Naive B cell (primary cell): ENCODE measurements at regions not wholly inside any gene's neighbourhood (a gene's known extent, or its start where the extent isn't known, plus 50 kb on each side); places are given as distances from the start of the nearest gene placed in this dataset.

ENCODE experiments used
- ATAC-seq, 2 donors: fragments of 150-1000 bp; cut with Tn5 transposase; 2 replicates each; pipeline ENCODE4 v1.10.0; 2021; ENCODE audit warnings: low read depth in 2 of 2, mild to moderate bottlenecking in 2 of 2, moderate library complexity in 2 of 2
- DNase-seq: peaks from one replicate; pipeline ENCODE4 v3.0.0; 2022
- H3K27ac Mint-ChIP-seq, 6 donors: one replicate each; pipeline ENCODE4 v1.8.0; 2020 to 2022; ENCODE audit warnings: mild to moderate bottlenecking in 6 of 6, mixed read lengths in 6 of 6, moderate library complexity in 5 of 6, inconsistent platforms in 2 of 6
- H3K27me3 Mint-ChIP-seq, 3 donors: one replicate each; pipeline ENCODE4 v1.8.0; 2021 to 2022; ENCODE audit warnings: mixed read lengths in 3 of 3, mild to moderate bottlenecking in 1 of 3
- H3K36me3 Mint-ChIP-seq, 2 donors: one replicate each; pipeline ENCODE4 v1.8.0; 2020 to 2022; ENCODE audit warnings: mixed read lengths in 2 of 2, inconsistent platforms in 1 of 2, mild to moderate bottlenecking in 1 of 2
- H3K4me1 Mint-ChIP-seq, 3 donors: one replicate each; pipeline ENCODE4 v1.8.0; 2020 to 2022; ENCODE audit warnings: mixed read lengths in 3 of 3, inconsistent platforms in 1 of 3, mild to moderate bottlenecking in 1 of 3, moderate library complexity in 1 of 3
- H3K4me3 Mint-ChIP-seq, 8 donors: one replicate each; pipeline ENCODE4 v1.8.0; 2020 to 2022; ENCODE audit warnings: mild to moderate bottlenecking in 8 of 8, mixed read lengths in 8 of 8, moderate library complexity in 8 of 8, inconsistent platforms in 2 of 8
- H3K9me3 Mint-ChIP-seq, 7 donors: one replicate each; pipeline ENCODE4 v1.8.0; 2020 to 2022; ENCODE audit warnings: mixed read lengths in 7 of 7, mild to moderate bottlenecking in 5 of 7, inconsistent platforms in 2 of 7, moderate library complexity in 1 of 7

DNA sequence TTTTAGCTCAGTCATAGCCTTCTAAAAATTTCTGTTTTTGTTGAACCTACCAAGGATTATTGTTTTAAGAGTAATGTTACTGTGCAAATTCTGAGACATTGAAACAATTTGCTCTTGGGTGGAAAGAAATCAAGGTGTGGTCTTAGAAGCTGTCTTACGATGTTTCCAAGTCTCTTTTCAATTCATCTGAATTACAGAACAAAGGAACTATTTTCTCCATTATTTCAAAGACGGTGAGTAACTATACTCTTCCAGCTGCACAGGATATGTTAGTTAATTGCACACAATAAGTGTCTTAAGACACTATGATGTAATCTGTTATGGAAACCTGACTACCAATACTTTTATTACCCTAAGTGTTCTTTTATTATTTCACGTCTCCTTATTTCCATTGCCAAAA is 106.8 kb upstream of the POM121L12 start:
- ATAC-seq (no peak), DNase-seq (no peak)
- Mint-ChIP-seq H3K36me3 (no peaks in the 10 kb centered on the region), H3K27me3 (no peaks in the 10 kb centered on the region), H3K4me3 (no peak overlapping the region), H3K9me3 (peaks cover 6 to 21% (median 9%) of the 10 kb centered on the region in 7 donors), H3K4me1 (no peaks in the 10 kb centered on the region), H3K27ac (no peak overlapping the region)

DNA sequence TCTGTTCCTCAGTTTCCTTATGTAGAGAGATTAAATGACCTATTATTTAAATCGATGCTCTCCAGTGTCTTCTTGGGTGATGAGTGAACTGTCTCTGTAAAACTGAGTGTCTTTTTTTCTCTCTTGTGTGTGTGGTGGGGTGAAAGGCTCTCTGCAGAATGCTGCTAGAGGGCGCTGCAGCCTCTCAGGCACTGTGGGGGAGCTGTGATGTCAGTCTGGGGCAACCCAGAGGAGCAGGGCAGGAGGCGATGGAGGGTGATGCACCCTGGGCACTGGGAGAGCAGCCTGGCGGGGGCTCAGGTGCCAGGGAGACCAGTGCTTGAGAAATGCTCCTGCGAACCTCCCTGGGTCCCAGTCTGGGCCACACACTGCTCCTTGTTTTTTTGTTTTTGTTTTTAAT is 110.1 kb upstream of the POM121L12 start:
- H3K36me3 Mint-ChIP-seq = no peaks in the 10 kb centered on the region
- H3K27ac Mint-ChIP-seq = no peak overlapping the region
- peaks cover 0 to 28% (median 6%) of the 10 kb centered on the region in 7 donors for H3K9me3 Mint-ChIP-seq
- ATAC-seq = no peak
- H3K4me1 Mint-ChIP-seq = no peaks in the 10 kb centered on the region
- no peaks in the 10 kb centered on the region for H3K27me3 Mint-ChIP-seq
- no peak for DNase-seq
- H3K4me3 Mint-ChIP-seq = no peak overlapping the region

DNA sequence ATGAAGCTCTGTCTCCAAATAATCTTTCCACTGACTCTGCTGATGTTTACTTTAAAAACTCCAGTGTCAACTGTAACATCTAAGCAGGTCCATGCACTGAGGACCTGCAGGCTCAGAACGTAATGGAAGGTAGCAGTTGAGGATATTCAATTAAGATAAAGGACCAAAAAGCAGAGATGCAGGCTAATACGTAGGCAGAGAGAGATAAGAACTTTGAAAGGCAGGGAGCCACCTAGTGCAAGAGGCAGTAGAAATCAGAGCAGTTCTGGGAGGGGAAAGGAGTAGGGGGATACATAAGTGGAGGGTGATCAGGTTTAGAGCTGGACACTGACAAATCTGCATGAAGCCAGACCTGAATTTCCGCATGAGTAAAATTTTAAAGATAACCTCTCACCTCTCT is 114.5 kb upstream of the POM121L12 start:
- H3K36me3 Mint-ChIP-seq = no peaks in the 10 kb centered on the region
- H3K27ac Mint-ChIP-seq = no peak overlapping the region
- DNase-seq (no peak), ATAC-seq (no peak)
- H3K9me3 Mint-ChIP-seq = peaks cover 0 to 7% (median 3%) of the 10 kb centered on the region in 7 donors
- H3K4me1 Mint-ChIP-seq = no peaks in the 10 kb centered on the region
- no peaks in the 10 kb centered on the region for H3K27me3 Mint-ChIP-seq
- H3K4me3 Mint-ChIP-seq = no peak overlapping the region

DNA sequence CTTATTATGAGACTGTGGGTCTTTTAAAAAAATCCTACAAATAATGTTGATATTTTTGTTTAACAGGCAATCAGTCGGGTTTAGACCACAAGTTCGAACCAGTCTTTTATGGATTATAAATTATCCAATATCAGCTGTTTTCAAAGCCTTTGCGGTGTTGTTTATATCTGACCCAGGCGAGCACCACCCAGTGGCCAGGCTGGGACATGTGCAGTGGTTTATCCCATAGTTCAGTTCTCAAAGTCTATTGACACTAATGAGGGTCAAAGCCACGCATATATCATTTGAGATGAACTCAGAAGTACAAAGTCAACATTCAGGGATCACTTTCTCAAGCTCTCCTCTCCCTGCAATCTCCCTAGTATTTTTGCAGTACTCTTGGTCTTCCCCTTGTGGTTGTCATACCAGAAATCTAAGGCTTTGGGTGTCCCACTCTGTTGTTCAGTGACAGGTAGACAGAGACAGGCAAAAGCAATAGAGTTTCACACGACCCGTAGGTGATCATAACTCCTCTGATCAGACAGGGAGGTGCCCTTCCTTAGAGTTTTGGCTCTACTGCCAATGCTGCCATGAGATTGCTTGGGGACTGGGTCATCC is 117.4 kb upstream of the POM121L12 start:
- no peaks in the 10 kb centered on the region for H3K36me3 Mint-ChIP-seq
- H3K4me3 Mint-ChIP-seq = no peak overlapping the region
- H3K4me1 Mint-ChIP-seq = no peaks in the 10 kb centered on the region
- DNase-seq = no peak
- H3K27me3 Mint-ChIP-seq = no peaks in the 10 kb centered on the region
- no peak overlapping the region for H3K27ac Mint-ChIP-seq
- ATAC-seq = no peak
- H3K9me3 Mint-ChIP-seq = peaks cover under 1 to 9% (median 6%) of the 10 kb centered on the region in 7 donors

DNA sequence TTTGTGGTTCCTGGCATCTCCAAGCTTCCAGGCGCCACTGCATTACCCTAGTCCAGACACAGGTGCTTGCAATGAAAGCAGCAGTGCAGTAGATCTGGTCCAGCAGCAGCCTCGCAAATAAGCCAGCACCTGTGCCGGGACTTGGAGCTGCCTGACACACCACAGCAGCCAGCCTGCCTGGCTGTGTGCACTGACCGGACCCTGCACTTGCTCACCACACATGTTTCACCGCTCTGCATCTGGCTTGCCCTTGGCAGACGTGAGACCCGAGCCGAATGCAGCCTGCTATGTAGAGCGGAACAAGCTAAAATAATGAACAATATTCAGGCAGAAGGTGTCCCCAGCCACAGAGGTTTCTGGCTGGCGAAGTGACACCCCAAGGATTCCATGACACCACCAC is 123.6 kb upstream of the POM121L12 start:
- no peaks in the 10 kb centered on the region for H3K4me1 Mint-ChIP-seq
- no peaks in the 10 kb centered on the region for H3K27me3 Mint-ChIP-seq
- no peak overlapping the region for H3K4me3 Mint-ChIP-seq
- ATAC-seq (no peak), DNase-seq (no peak)
- no peak overlapping the region for H3K27ac Mint-ChIP-seq
- peaks cover 2 to 24% (median 7%) of the 10 kb centered on the region in 7 donors for H3K9me3 Mint-ChIP-seq
- no peaks in the 10 kb centered on the region for H3K36me3 Mint-ChIP-seq

DNA sequence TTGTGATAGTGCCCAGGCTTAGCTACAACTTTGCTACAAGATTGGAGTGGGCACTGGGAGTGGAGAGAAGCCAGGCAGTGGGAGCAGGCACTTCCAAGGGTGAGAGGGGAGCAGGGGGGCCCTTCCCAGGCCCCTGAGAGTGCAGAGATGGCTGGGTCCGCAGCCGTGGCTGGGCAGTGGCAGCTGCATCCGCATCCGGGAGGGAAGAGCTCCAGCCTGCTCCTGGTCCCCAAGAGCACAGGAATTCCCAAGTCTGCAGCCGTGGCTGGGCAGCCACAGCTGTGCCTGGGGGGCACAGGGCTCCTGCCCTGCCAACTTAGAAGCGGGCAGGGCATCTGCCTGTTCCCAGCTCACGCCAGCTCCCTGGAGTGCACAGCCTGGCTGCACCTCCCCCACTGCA is 124.1 kb upstream of the POM121L12 start:
- H3K27ac Mint-ChIP-seq = no peak overlapping the region
- H3K4me1 Mint-ChIP-seq = no peaks in the 10 kb centered on the region
- no peak overlapping the region for H3K4me3 Mint-ChIP-seq
- DNase-seq (no peak), ATAC-seq (no peak)
- H3K36me3 Mint-ChIP-seq = no peaks in the 10 kb centered on the region
- H3K27me3 Mint-ChIP-seq = no peaks in the 10 kb centered on the region
- peaks cover 2 to 24% (median 7%) of the 10 kb centered on the region in 7 donors for H3K9me3 Mint-ChIP-seq

DNA sequence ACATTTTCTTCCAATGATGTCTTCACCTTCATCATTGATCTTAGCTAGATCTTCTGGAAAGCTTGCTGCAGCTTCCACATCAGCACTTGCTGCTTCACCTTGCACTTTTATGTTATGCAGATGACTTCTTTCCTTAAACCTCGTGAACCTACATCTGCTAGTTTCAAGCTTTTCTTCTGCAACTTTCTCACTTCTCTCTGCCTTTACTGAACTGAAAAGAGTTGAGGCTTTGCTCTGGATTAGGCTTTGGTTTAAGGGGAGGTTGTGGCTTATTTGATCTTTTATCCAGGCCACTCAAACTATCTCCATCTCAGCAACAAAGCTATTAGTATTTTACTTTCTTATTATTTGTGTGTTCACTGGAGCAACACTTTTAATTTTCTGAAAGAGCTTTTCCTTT is 125.5 kb upstream of the POM121L12 start:
- peaks cover 5 to 24% (median 7%) of the 10 kb centered on the region in 7 donors for H3K9me3 Mint-ChIP-seq
- DNase-seq = no peak
- no peaks in the 10 kb centered on the region for H3K36me3 Mint-ChIP-seq
- no peaks in the 10 kb centered on the region for H3K4me1 Mint-ChIP-seq
- no peak overlapping the region for H3K4me3 Mint-ChIP-seq
- no peaks in the 10 kb centered on the region for H3K27me3 Mint-ChIP-seq
- no peak overlapping the region for H3K27ac Mint-ChIP-seq
- no peak for ATAC-seq

DNA sequence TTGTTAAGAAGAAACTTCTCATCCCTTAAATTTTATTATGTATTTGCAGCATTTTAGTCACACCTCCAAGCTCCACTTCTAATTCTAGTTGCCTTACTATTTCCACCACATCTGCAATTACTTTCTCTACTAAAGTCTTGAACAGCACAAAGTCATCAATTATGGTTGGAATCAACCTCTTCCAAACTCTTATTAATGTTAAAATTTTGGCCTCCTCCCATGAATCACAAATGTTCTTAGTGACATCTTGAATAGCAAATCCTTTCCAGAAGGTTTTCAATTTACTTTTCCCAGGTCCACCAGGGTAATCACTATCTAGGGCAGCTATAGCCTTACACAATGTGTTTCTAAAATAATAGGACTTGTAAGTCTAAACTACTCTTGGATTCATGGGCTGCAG is 126.3 kb upstream of the POM121L12 start:
- H3K4me1 Mint-ChIP-seq = no peaks in the 10 kb centered on the region
- no peaks in the 10 kb centered on the region for H3K27me3 Mint-ChIP-seq
- H3K36me3 Mint-ChIP-seq = no peaks in the 10 kb centered on the region
- peaks cover 3 to 23% (median 7%) of the 10 kb centered on the region in 7 donors for H3K9me3 Mint-ChIP-seq
- no peak for DNase-seq
- no peak overlapping the region for H3K27ac Mint-ChIP-seq
- no peak overlapping the region for H3K4me3 Mint-ChIP-seq
- no peak for ATAC-seq

DNA sequence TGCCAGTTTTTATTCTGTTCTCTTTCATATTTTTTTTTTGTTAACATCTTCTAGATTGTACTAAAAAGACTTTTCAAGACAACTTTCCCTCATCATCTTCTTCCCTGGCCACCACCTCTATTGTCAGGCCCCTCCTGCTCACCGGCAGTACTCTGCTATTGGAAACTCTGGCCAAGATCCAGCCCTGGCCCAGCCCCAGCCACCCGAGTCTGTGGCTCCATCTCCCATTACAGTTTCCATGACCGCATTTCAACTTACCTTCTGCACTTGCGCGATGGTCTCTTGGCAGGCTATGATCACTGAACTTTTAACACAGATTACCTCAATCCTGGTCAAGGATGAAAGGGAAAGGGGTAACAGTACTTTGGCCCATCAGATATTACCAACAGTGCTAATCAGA is 137.7 kb upstream of the POM121L12 start:
- Mint-ChIP-seq H3K27ac (no peak overlapping the region), H3K27me3 (no peaks in the 10 kb centered on the region), H3K36me3 (no peaks in the 10 kb centered on the region), H3K4me1 (no peaks in the 10 kb centered on the region), H3K4me3 (no peak overlapping the region), H3K9me3 (peaks cover 1 to 9% (median 7%) of the 10 kb centered on the region in 7 donors)
- no peak for ATAC-seq
- DNase-seq = no peak

DNA sequence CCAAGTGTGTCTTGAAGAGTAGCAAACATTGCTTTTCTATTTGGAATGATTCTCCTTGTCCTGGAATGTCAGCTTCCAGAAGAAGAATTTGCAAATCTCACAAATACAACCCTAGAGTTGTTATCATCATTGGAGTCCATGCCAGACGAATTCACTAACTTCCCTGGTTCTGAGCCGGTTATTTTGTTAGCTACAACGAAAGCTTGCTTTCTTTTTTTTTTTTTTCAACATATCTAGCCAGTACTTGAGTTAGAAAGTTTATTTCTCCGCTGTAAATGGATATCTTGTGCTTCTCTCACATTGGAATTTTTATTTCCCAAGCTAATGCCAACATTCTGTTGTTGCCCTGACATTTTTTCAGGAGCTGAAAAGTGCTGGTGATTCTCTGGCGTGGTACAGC is 138.1 kb upstream of the POM121L12 start:
- Mint-ChIP-seq H3K27ac (no peak overlapping the region), H3K9me3 (peaks cover 1 to 10% (median 7%) of the 10 kb centered on the region in 7 donors), H3K36me3 (no peaks in the 10 kb centered on the region), H3K4me3 (no peak overlapping the region), H3K4me1 (no peaks in the 10 kb centered on the region), H3K27me3 (no peaks in the 10 kb centered on the region)
- ATAC-seq (no peak), DNase-seq (no peak)

DNA sequence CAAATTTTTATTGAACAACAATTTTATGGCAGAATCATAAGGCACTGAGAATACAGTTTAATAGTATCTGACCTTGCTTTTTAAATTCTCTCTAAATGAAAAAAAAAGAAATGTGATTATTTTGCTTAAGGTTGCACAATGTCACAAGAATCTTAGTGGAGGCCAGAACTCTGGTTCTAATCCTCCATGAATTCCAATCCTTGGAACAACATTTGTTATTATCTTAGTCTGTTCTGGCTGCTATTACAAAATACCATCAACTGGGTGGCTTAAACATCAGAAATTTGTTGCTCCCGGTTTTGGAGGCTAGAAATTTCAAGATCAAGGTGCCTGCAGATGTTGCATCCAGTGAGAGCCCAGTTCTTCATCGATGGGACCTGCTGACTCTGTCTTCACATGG is 158.2 kb upstream of the POM121L12 start:
- H3K9me3 Mint-ChIP-seq = peaks cover 0 to 16% (median 4%) of the 10 kb centered on the region in 7 donors
- ATAC-seq = no peak
- no peak overlapping the region for H3K4me3 Mint-ChIP-seq
- no peak overlapping the region for H3K27ac Mint-ChIP-seq
- no peaks in the 10 kb centered on the region for H3K4me1 Mint-ChIP-seq
- DNase-seq = no peak
- no peaks in the 10 kb centered on the region for H3K27me3 Mint-ChIP-seq
- H3K36me3 Mint-ChIP-seq = no peaks in the 10 kb centered on the region

DNA sequence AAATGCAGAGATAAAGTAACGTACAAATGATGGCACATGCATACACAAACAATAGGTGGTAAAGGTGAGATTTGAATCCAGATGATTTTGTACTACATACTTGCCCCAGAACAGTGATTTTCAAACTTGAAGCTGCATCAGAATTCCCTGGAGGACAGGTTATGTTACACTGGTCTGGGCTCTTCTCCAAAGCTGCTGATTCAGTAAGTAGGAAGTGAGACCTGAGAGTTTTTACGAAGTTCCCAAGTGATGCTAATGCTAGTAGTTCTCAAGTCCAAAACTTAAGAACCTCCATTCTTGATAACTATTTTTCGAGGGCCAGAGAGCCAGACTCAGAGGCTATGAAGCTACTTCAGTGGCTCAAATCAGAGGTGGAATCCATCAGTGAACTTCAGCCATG is 159.0 kb upstream of the POM121L12 start:
- Mint-ChIP-seq H3K9me3 (peaks cover 2 to 19% (median 5%) of the 10 kb centered on the region in 7 donors), H3K27me3 (no peaks in the 10 kb centered on the region), H3K4me3 (no peak overlapping the region), H3K27ac (no peak overlapping the region), H3K4me1 (no peaks in the 10 kb centered on the region), H3K36me3 (no peaks in the 10 kb centered on the region)
- DNase-seq (no peak), ATAC-seq (no peak)

DNA sequence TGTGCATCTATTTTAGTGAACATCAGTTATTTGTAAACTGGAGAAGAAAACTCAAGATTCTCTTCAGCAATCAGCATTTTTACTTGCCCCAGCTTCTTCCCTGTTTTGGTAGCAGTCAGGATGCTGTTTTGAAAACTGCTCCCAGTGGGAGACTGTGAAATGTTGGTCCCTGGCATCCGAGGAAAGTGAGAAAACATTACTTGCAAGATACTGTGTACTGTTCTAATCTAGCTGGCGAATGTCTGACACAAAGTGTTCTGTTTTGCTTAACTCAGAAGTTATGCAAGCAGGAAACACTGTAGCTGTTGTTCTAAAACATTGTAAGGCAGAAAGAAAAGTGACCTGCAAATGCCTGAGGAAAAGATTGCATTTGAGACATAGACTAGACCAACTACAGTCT is 171.8 kb upstream of the POM121L12 start:
- no peak for ATAC-seq
- H3K4me3 Mint-ChIP-seq = no peak overlapping the region

DNA sequence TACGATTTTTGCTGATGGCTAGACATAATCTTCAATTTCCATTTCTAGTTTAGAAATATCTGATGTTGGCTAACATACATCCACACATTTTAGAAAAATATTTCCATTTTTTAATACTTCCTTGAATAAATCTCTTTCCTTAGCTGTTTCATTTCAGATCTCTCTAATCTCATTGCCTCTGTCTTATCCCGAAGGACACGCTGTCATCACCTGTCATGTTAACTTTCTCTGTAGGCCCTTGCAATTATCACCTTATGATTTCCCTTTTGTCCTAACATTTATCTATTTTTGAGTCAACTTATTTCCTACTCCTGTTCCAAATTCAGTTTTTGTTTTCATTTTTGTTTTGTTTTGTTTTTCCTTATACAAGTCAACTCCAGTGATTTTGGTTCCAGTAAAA is 173.1 kb upstream of the POM121L12 start:
- no peaks in the 10 kb centered on the region for H3K4me1 Mint-ChIP-seq
- peak overlapping the region in 1 of 6 donors; percentile 30 for H3K27ac Mint-ChIP-seq
- H3K9me3 Mint-ChIP-seq = peaks cover 3 to 40% (median 15%) of the 10 kb centered on the region in 7 donors
- no peak for ATAC-seq
- no peaks in the 10 kb centered on the region for H3K36me3 Mint-ChIP-seq
- DNase-seq = no peak
- no peak overlapping the region for H3K4me3 Mint-ChIP-seq
- H3K27me3 Mint-ChIP-seq = no peaks in the 10 kb centered on the region

More for the DNA sequence above, 171.8 kb upstream of the POM121L12 start:
- no peaks in the 10 kb centered on the region for H3K27me3 Mint-ChIP-seq
- H3K27ac Mint-ChIP-seq = no peak overlapping the region
- no peaks in the 10 kb centered on the region for H3K36me3 Mint-ChIP-seq
- peaks cover 3 to 43% (median 19%) of the 10 kb centered on the region in 7 donors for H3K9me3 Mint-ChIP-seq
- no peak for DNase-seq
- H3K4me1 Mint-ChIP-seq = no peaks in the 10 kb centered on the region

DNA sequence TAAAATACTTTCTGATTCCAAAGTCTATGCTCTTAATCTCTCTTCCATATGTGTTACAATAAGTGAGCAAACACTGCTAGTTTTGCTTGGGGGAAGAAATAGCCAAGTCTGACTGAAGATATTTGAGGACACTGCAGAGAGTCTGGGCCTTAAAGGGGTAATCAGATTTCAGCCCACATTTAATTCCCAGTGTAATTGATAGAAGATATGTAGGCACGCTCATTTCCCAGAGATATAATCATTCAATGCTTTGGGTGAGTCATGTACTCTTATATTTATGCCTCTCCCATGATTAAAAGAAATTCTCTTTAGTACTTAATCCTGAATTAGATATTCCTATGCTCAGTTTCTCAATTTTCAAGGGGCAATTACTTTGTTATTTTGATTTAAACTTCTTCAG is 178.1 kb upstream of the POM121L12 start:
- Mint-ChIP-seq H3K4me1 (no peaks in the 10 kb centered on the region), H3K36me3 (no peaks in the 10 kb centered on the region), H3K4me3 (no peak overlapping the region), H3K27ac (no peak overlapping the region), H3K27me3 (no peaks in the 10 kb centered on the region), H3K9me3 (peaks cover 0 to 8% (median 5%) of the 10 kb centered on the region in 7 donors)
- no peak for ATAC-seq
- no peak for DNase-seq
